GM18907 (cell line): ENCODE measurements at regions not wholly inside any gene's neighbourhood (a gene's known extent, or its start where the extent isn't known, plus 50 kb on each side); places are given as distances from the start of the nearest gene placed in this dataset.
"Not testable (repeated sequence)": the region's sequence is repeated elsewhere in the genome, so short reads cannot be mapped to it uniquely, and the experiment has no call there.

Source experiments
- ATAC-seq: cut with Tn5 transposase; IDR thresholded peaks from one replicate; pipeline ENCODE4 v1.9.1; 2021; ENCODE audit warnings: mild to moderate bottlenecking, moderate library complexity; ENCODE audit not compliant: unreplicated experiment

DNA sequence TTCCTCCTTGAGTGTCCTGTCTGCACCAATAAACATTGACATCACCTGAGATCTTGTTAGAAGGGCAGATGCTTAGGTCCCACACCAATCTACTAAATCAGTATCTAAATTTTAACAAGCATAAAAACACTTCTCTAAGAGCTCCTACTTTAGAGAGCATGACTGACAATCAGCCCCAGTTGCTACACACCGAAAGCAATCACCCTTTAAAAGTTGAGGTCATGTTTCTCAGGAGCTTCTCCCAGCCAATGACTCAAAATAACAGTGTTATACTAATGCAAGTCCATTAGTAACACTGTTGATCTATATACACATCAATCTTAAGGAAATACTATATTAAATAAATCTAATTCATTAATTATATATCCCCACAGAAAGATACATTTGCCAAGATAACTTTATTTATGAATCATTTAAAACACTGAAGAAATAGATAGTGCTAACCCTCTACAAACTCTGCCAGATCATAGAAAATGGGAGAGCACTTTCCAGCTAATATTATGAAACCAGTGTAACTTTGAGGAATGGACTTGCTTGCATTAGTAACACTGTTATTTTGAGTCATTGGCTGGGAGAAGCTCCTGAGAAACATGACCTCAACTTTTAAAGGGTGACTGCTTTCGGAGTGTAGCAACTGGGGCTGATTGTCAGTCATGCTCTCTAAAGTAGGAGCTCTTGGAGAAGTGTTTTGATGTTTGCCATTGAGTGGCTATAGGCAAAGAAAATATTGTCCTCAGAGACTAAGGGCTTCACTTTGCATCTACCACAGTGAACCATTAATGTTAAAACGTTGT lies 109.8 kb upstream of the HDX start:
- no peak for ATAC-seq

DNA sequence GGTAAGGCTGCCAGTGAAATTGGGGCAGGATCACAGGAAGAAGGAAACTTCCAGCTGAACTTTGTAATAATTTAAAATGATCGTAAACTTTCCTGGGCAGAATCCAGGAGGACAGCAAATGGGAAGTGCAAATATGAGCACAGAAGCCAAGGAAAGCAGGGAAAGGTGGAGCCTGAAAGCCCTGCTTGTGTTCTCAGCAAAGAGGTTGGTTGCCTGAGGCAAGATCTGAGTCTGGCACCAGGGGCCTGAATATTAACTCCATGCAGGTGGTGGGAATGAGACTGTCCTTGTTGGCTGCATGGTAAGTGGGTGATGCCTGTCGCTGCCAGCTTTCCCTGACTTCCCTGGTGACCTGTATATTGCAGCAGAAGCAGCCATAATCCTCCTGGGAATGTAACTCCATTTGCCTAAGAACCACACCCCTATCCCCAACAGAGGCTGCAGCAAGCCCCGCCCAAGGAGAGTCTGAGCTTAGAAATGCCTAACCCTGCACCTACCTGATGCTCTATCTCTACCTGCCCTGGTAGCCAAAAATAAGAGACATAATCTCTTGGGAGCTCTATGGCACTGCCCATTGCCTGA lies 132.0 kb upstream of the HDX start:
- no peak for ATAC-seq

- ATAC-seq, result no peak
These were observed 163.8 kb upstream of the HDX start for GRCh38 chrX:84666086-84666485.

DNA sequence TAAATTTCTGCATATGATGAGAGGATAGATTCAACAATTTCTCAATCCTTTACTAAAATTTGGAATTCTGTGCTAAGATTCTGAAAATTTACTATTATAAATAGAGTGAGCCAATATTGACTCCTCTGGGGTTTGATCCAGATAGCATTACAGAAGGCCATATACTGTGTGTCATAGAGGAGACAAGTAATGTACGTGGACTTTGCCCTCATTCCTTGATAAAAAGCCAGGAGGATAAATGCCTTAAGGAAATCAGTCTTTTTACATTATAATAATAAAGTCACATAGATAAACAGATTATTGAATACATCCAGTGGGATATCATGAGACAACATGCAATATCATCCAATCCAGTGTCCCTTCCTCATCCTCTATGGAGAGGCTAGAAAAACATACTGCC lies 188.0 kb upstream of the HDX start:
- ATAC-seq, result no peak

GRCh38 chrX:84709987-84710386 lies 207.7 kb upstream of the HDX start:
- no peak for ATAC-seq

GRCh38 chrX:84710611-84711010 lies 208.4 kb upstream of the HDX start:
- no peak for ATAC-seq

DNA sequence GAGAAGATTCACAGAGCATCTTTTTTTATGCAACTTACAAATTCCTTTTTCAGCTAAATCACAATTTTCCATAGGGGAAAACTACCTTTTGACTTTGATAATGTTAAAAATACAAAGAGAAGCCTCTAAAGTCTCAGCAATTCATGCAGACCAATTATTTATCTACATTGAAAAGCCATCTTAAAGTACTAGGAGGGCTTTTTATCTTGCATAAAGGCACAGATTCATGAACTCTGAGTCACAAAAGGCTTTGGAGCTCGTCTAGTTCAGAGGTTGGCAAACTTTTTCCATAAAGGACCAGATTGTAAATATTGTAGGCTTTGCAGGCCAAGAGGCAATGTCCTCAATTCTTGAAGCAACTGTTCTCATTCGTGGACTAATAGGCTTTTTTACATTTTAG lies 210.4 kb upstream of the HDX start:
- no peak for ATAC-seq

- ATAC-seq, result no peak
These were observed 213.1 kb upstream of the HDX start for GRCh38 chrX:84715315-84715714.

GRCh38 chrX:84717343-84717742 lies 215.1 kb upstream of the HDX start:
- no peak for ATAC-seq

DNA sequence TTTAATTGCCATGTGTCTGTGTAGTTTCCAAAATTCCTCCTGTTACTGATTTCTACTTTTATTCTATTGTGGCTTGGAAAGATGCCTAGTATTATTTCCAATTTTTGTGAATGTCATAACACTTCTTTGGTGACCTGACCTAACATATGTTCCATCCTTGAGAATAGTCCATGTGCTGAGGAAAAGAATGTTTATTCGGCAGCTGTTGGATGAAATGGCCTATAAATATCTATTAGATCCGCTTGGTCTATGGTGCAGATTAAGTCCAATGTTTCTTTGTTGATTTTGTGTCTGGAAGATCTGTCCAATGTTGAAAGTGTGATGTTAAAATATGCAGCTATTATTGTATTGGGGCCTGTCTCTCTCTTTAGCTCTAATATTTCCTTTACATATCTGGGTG lies 219.2 kb upstream of the HDX start:
- no peak for ATAC-seq

- no peak for ATAC-seq
These were observed 222.3 kb upstream of the HDX start for GRCh38 chrX:84724576-84724975.

GRCh38 chrX:84729408-84729807 lies 227.2 kb upstream of the HDX start:
- no peak for ATAC-seq

GRCh38 chrX:84729809-84730208 lies 227.6 kb upstream of the HDX start:
- peak; percentile 100 for ATAC-seq

DNA sequence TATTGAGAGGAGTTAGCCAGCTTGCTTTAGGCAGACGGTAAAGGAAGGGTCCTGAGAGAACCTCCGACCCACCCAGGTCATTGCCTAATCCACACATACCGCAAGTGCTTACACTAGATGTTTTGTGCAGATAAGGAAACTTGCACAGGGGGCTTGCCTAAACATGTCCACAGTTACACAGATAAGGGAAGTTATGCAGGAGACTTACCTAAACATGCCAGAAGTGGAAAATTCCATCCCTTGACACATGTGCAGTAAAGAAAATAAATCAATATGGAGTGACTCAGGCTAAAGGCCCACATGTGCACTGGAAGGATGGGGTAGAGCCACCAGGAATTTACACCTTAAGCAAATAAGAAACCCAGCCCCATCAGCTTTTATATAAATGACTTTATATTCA lies 232.8 kb upstream of the HDX start:
- ATAC-seq, result no peak

- ATAC-seq, result no peak
These were observed 235.2 kb upstream of the HDX start for GRCh38 chrX:84737471-84737871.

DNA sequence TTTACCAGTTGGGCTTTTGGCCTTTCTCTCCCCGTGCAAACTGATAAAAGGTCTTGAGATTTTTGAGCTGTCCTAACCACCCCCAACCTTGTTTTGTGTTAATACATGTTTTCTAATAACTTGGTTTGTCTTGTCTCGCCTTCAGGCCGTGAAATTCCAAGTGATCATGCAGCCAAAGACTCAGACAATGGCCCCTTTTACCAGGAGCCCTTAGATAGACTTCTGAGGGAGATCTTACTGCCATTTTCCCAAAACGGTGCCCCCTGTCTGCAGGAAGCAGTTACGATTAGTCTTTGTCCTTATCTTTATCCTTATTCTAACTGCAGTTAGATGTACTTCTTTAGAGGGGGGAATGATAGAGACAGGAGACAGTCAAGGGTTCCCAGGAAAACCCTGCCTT lies 245.3 kb upstream of the HDX start:
- ATAC-seq, result no peak

DNA sequence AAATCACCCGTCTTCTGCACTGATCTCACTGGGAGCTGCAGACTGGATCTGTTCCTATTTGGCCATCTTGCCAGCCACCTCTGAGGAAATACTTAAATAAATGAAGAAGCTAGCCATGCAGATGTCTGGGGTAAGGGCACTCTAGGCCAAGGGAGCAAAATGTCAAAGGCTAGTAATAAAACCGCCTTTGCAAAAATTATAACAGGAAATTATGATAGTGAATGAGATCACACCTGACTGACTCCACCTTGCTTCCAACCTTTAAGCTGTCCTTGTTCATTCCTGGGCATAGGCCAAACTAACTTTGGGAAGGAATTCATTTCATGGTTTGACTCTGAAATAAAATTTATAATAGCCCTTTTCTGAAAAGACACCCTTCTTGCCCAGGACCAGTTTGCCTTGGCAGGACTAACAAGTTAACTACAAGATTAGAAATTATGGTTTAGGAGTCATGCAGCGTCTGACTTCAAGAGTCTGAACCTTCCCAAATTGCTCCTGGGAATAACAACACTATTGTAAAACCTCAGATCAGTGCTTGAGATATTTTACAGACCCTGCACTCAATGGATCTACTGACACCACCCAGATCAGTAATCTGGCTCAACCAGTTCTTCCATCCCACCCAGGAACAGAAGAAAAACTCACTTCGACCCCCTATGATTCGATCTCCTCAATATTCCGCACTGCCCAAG lies 246.9 kb upstream of the HDX start:
- no peak for ATAC-seq

DNA sequence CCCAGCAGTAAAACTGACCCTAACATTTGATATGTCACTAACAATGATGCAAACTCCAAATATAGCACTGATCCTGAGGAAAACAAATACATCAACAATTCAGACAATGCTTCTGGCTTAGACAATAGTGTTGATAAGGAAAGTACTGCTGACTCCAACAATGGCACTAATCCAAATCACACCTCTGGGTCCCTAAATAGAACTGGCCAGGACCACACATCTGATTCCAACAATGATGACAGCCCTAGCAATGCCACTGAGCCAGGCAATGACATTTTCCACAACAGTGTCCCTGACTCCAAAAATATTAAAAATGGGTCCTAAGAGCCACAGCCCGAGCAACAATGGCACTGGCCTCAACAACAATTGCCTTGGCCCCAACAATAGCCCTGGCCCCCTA lies 243.1 kb upstream of the APOOL start:
- no peak for ATAC-seq

GRCh38 chrX:84796321-84796720 lies 207.4 kb upstream of the APOOL start:
- no peak for ATAC-seq

GRCh38 chrX:84830836-84831235 lies 172.8 kb upstream of the APOOL start:
- ATAC-seq, result no peak

- not testable (repeated sequence) for ATAC-seq
These were observed 157.1 kb upstream of the APOOL start for GRCh38 chrX:84846541-84846940.

DNA sequence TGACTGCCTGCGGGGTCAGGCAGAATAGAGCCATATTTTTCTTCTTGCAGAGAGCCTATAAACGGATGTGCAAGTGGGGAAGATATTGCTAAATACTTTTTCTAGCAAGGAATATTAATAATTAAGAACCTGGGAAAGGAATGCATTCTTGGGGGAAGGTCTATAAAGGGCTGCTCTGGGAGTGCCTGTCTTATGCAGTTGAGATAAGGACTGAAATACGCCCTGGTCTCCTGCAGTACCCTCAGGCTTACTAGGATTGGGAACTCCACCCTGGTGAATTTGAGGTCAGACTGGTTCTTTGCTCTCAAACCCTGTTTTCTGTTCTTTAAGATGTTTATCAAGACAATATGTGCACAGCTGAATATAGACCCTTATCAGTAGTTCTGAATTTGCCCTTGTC lies 152.5 kb upstream of the APOOL start:
- ATAC-seq, result not testable (repeated sequence)
